ENCODE measurements at regions not wholly inside any gene's neighbourhood (a gene's known extent, or its start where the extent isn't known, plus 50 kb on each side); places are given as distances from the start of the nearest gene placed in this dataset.

DNA sequence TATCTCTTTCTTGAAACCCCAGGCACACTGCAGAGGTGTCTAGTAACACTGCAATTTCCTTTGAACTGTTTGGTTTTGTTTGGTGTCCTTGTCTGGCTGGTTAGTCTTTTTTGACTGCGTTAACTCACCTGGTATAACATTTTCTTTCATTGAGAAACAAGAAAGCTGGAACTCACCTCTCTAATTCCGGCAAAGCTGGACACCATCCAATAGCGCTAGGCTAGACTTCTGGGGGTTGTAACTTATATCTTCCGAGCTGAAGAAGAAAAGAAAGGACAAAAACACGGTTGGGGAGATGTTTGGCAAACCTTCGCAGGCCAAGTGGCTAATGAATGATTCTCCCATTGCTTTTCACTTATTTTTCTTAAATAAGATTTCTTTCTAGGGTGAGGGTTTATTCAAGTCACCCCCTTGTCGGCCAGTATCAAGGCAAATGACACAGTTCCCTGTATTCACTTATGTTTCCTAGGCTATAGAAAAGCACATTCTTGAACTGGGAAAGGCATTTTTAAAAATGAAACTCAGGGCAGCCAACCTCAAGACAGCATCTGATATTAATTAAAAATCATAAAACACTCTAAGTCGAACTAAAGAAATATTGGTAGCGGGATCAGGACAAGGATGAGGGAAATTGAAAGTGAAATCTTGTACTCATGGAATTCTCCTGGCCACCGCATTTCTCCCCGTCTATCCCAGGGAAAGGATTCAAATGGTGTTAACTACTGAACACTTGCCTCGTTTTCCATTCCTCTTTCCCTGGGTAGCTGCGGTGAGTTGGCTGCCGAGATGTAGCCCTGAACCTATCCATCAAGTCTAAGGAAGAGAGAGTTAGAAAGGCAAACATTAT is 95.9 kb upstream of the ZFHX3 start:
- Histone ChIP-seq H3K4me1 (ENCODE audit: insufficient read depth, low read length) (peaks cover 15% of the 10 kb centered on the region; the same call in 1 of the 2 replicates), H3K36me3 (ENCODE audit: insufficient read depth, low read length) (no peaks in the 10 kb centered on the region), H3K9me3 (ENCODE audit: insufficient read depth, low read depth, low read length) (no peaks in the 10 kb centered on the region), H3K27ac (ENCODE audit: low read depth, low read length) (no peak overlapping the region), H3K9ac (ENCODE audit: low read depth, low read length) (no peak overlapping the region), H3K4me3 (ENCODE audit: low read length) (no peak overlapping the region), H3K27me3 (ENCODE audit: insufficient read depth, low read length) (peaks cover 2% of the 10 kb centered on the region; the same call in 1 of the 2 replicates)
- 87% methylated on average over 13 of the region's 14 CpGs for WGBS

DNA sequence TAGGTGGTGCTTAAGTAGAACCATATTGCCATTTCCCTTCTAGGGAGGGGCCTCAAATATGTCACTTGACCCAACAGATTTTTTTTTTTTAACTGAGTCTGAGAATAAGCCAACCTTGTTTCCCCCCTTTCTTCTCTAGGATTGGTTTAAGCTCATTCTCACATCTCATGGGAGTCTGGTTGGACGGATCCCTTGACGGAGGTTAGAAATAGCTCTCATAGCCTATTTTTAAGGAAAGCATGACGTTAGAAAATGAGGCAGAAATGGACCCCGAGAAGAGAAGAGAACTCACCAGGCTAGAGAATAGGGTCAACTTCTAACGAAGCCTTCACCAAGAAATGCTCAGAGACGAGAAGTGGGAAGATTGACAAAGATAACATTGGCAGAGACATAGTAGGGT is 95.1 kb upstream of the ZFHX3 start:
- Histone ChIP-seq H3K4me1 (ENCODE audit: insufficient read depth, low read length) (peaks cover 15% of the 10 kb centered on the region; the same call in 1 of the 2 replicates), H3K27me3 (ENCODE audit: insufficient read depth, low read length) (peaks cover 2% of the 10 kb centered on the region; the same call in 1 of the 2 replicates), H3K36me3 (ENCODE audit: insufficient read depth, low read length) (no peaks in the 10 kb centered on the region), H3K9me3 (ENCODE audit: insufficient read depth, low read depth, low read length) (no peaks in the 10 kb centered on the region), H3K9ac (ENCODE audit: low read depth, low read length) (no peak overlapping the region), H3K27ac (ENCODE audit: low read depth, low read length) (no peak overlapping the region), H3K4me3 (ENCODE audit: low read length) (no peak overlapping the region)
- WGBS, result 96% methylated on average over 6 of the region's 6 CpGs

DNA sequence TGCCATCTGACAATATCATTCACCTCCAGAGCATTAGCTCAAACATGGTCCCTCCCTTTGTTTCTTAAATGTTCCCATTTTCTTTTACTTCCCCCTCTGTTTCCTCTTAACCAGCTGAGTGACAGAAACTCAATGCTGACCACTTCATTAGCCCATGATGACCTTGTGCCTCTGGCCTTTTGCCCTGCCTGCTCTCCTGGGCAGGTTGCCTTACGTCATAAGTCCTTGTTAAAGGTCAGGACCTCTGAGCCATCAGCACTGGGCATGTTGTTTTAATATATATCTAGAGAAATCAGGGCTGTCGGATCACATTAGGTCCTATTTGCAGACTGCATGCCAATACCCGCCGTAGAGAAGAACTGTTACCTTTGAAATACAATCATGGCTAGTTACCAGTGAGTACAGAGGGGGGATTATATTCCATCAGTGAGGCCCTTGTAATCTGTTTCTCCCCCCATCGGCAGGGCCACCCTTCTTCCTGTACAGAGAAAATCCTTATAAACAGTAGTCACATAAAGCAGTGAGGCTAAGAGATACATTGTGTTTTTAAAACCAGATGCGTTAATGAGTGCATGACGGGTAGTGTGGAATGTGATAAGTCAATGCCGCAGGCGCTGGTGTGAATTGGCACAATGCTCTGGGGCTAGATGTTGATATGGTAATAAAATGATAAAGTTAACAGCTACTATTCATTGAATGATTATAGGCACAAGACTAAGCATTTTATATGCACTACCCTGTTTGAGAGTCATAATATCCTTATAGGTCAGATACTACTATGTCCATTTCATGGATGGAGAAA is 94.3 kb upstream of the ZFHX3 start:
- H3K9ac ChIP-seq (ENCODE audit: low read depth, low read length), result no peak overlapping the region
- no peak overlapping the region for H3K4me3 ChIP-seq (ENCODE audit: low read length)
- no peaks in the 10 kb centered on the region for H3K36me3 ChIP-seq (ENCODE audit: insufficient read depth, low read length)
- 96% methylated on average over 9 of the region's 9 CpGs for WGBS
- H3K27ac ChIP-seq (ENCODE audit: low read depth, low read length), result no peak overlapping the region
- peaks cover 15% of the 10 kb centered on the region; the same call in 1 of the 2 replicates for H3K4me1 ChIP-seq (ENCODE audit: insufficient read depth, low read length)
- H3K27me3 ChIP-seq (ENCODE audit: insufficient read depth, low read length), result peaks cover 2% of the 10 kb centered on the region; the same call in 1 of the 2 replicates
- H3K9me3 ChIP-seq (ENCODE audit: insufficient read depth, low read depth, low read length), result no peaks in the 10 kb centered on the region

DNA sequence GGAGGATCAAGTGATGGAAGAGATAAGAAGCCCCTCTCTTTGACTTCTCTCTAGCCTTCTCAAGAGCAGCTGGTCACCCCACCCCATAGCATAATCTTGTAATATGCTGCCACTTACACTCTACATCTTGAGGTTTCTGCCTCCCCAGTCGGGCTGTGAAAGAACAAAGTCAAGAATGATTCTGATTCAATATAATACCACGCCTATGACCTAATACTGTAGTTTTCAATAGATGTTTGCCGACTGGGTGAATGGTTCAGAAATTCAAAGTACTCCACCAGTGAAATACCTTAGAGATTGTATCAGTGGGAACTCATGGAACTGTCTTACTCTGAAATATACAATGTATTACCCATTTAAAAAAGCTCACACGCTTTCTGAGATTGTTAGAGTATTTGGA is 93.0 kb upstream of the ZFHX3 start:
- Histone ChIP-seq H3K4me1 (ENCODE audit: insufficient read depth, low read length) (peaks cover 15% of the 10 kb centered on the region; the same call in 1 of the 2 replicates), H3K36me3 (ENCODE audit: insufficient read depth, low read length) (no peaks in the 10 kb centered on the region), H3K9ac (ENCODE audit: low read depth, low read length) (no peak overlapping the region), H3K27me3 (ENCODE audit: insufficient read depth, low read length) (peaks cover 2% of the 10 kb centered on the region; the same call in 1 of the 2 replicates), H3K9me3 (ENCODE audit: insufficient read depth, low read depth, low read length) (no peaks in the 10 kb centered on the region), H3K27ac (ENCODE audit: low read depth, low read length) (no peak overlapping the region), H3K4me3 (ENCODE audit: low read length) (no peak overlapping the region)
- WGBS, result 97% methylated on average over 3 of the region's 4 CpGs

DNA sequence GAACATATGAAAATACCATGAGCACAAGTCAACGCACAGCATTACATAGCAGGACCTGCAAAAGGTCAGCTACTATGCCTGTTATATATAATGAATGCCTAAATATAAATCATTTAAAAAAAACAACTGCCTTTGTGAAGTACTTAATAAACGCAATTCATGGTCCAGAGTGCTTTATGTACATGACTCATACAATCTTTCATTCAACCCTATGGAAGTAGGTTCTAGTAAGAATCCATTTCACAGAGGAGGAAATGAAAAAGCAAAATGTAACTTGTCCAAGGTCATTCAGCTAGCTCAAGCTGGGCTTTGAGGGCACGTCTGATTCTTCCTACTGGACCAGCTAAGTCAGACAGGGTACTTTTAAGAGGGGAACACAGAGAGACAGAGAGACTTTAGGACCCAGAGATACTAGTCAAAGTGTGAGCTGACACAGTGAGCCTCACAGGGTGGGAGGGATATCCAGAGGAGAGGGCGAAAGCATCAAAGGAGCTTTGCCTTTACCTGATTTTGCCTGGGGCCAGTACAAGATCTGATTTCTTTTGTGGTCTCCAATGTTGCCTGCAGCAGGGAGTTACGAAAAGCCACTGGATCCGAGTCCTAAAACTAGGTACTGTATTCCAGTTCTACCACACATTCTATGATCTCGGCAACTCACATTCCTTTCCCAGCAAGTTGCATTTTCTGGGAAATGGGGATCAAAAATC is 83.4 kb upstream of the ZFHX3 start:
- no peaks in the 10 kb centered on the region for H3K9me3 ChIP-seq (ENCODE audit: insufficient read depth, low read depth, low read length)
- H3K9ac ChIP-seq (ENCODE audit: low read depth, low read length), result no peak overlapping the region
- no peaks in the 10 kb centered on the region for H3K4me1 ChIP-seq (ENCODE audit: insufficient read depth, low read length)
- WGBS, result 83% methylated on average over 6 of the region's 7 CpGs
- no peak overlapping the region for H3K27ac ChIP-seq (ENCODE audit: low read depth, low read length)
- H3K27me3 ChIP-seq (ENCODE audit: insufficient read depth, low read length), result peaks cover 13% of the 10 kb centered on the region
- H3K36me3 ChIP-seq (ENCODE audit: insufficient read depth, low read length), result no peaks in the 10 kb centered on the region
- H3K4me3 ChIP-seq (ENCODE audit: low read length), result no peak overlapping the region

DNA sequence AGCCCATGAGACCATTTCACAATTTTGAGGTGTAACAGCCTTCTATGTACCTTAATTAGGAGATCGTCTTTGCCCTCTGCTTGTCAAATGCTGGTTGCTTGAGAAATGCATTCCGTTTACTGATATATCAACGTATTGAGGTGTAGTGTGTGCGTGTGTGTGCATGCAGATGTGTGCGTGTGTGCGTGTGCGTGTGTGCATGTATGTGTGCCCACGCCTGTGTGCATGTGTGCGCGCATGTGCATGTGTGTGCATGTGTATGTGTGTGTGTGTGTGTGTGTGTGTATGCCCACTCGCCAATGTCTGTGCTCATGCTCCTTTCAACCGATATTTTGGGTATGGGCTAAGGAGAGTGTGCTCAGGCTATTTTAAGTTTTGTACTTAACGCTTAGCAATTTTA is 81.5 kb upstream of the ZFHX3 start:
- H3K4me3 ChIP-seq (ENCODE audit: low read length), result no peak overlapping the region
- no peak overlapping the region for H3K9ac ChIP-seq (ENCODE audit: low read depth, low read length)
- H3K36me3 ChIP-seq (ENCODE audit: insufficient read depth, low read length), result no peaks in the 10 kb centered on the region
- H3K9me3 ChIP-seq (ENCODE audit: insufficient read depth, low read depth, low read length), result no peaks in the 10 kb centered on the region
- peaks cover 7% of the 10 kb centered on the region for H3K27me3 ChIP-seq (ENCODE audit: insufficient read depth, low read length)
- H3K4me1 ChIP-seq (ENCODE audit: insufficient read depth, low read length), result no peaks in the 10 kb centered on the region
- 96% methylated on average over 12 of the region's 13 CpGs for whole genome bisulfite sequencing
- H3K27ac ChIP-seq (ENCODE audit: low read depth, low read length), result no peak overlapping the region

DNA sequence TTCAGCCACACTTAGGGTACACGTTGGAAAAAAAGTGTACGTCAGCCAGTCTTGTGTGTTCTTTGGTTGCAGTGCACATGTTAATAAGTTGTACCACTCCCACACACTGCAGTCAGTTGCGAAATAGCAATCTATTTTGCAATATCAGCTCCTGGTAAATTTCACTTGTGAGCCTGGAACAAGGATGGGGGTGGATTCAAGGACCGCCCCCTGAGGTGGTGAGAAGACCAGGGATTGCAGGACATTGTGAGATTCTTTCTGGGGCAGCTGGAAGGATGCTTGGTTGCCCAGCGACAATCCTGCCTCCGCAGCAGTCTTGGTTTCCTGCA is 78.6 kb upstream of the ZFHX3 start:
- no peak overlapping the region for H3K9ac ChIP-seq (ENCODE audit: low read depth, low read length)
- H3K4me3 ChIP-seq (ENCODE audit: low read length), result no peak overlapping the region
- 94% methylated on average over 6 of the region's 6 CpGs for WGBS
- no peaks in the 10 kb centered on the region; the same call in 1 of the 2 replicates for H3K27me3 ChIP-seq (ENCODE audit: insufficient read depth, low read length)
- no peaks in the 10 kb centered on the region for H3K4me1 ChIP-seq (ENCODE audit: insufficient read depth, low read length)
- H3K27ac ChIP-seq (ENCODE audit: low read depth, low read length), result no peak overlapping the region
- H3K9me3 ChIP-seq (ENCODE audit: insufficient read depth, low read depth, low read length), result no peaks in the 10 kb centered on the region
- H3K36me3 ChIP-seq (ENCODE audit: insufficient read depth, low read length), result no peaks in the 10 kb centered on the region

DNA sequence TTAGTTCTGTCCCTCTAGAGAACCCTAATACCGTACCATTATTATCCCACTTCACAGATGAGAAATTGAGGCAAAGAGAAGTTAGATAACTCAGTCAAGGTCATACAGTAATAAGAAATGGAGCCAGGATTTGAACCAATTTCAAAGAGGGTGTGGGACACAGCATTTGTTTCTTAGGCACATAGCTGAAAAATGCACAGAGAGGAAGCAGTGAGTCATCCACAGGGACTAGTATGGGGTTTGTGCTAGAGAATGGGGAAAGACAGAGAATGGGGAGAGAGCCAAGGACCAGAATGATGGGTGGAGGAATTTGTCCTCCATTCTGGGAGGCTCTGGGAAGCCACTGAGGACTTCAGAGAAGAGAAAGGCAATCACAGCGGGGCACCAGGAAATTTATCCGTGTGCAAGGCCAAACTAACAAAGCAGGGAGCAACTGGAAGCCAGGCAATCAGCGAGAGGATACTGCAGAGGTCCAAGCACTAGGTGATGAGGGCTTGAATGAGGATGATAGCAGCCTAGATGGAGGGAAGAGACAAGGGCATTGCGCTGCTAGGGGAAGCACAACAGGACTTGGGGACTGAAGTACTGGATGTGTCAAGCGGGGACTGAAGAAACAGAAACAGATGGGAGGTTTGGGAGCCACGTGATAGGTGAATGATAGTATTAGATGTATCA is 78.1 kb upstream of the ZFHX3 start:
- no peak overlapping the region for H3K9ac ChIP-seq (ENCODE audit: low read depth, low read length)

DNA sequence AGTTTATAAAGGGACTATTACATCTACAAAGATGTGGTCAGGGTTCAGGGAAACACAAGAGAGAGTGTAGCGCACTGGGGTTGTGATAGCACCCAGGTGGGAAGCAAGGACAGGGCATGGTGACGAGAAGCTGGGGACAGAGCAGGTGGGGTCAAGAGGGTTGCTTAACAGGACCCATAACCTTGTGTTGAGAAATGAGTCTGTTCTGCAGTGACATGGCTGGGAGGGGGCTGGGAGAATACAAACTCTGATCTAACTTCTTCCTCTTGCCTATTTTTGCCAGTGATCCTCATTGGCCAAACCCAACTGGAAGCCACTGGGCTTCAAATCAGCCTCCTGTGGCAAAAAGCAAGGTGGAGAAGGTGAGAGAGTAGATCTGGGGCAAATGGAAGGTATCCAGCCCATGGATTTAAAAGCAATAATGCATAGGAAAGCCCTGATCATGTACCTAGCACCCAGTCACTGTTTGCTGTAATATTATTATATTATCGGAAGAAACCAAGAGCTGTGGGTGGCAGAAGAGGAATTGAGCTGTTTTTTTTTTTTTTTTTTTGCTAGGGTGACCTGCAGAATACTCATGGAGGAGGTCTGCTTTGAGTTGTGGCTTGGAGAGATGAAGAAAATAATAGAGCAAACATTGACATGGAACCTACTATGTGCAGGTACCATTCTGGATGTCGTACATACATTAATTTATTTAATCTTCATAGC is 76.9 kb upstream of the ZFHX3 start:
- no peaks in the 10 kb centered on the region for H3K4me1 ChIP-seq (ENCODE audit: insufficient read depth, low read length)
- H3K36me3 ChIP-seq (ENCODE audit: insufficient read depth, low read length), result no peaks in the 10 kb centered on the region
- no peak overlapping the region for H3K27ac ChIP-seq (ENCODE audit: low read depth, low read length)
- 92% methylated on average over 3 of the region's 4 CpGs for WGBS
- no peaks in the 10 kb centered on the region for H3K9me3 ChIP-seq (ENCODE audit: insufficient read depth, low read depth, low read length)
- H3K4me3 ChIP-seq (ENCODE audit: low read length), result no peak overlapping the region
- H3K27me3 ChIP-seq (ENCODE audit: insufficient read depth, low read length), result no peaks in the 10 kb centered on the region; the same call in 1 of the 2 replicates
- no peak overlapping the region for H3K9ac ChIP-seq (ENCODE audit: low read depth, low read length)

More for the DNA sequence above, 78.1 kb upstream of the ZFHX3 start:
- no peaks in the 10 kb centered on the region for H3K36me3 ChIP-seq (ENCODE audit: insufficient read depth, low read length)
- no peak overlapping the region for H3K27ac ChIP-seq (ENCODE audit: low read depth, low read length)
- 79% methylated on average over 6 of the region's 7 CpGs for WGBS
- no peaks in the 10 kb centered on the region; the same call in 1 of the 2 replicates for H3K27me3 ChIP-seq (ENCODE audit: insufficient read depth, low read length)
- no peaks in the 10 kb centered on the region for H3K9me3 ChIP-seq (ENCODE audit: insufficient read depth, low read depth, low read length)
- H3K4me3 ChIP-seq (ENCODE audit: low read length), result no peak overlapping the region
- H3K4me1 ChIP-seq (ENCODE audit: insufficient read depth, low read length), result no peaks in the 10 kb centered on the region

DNA sequence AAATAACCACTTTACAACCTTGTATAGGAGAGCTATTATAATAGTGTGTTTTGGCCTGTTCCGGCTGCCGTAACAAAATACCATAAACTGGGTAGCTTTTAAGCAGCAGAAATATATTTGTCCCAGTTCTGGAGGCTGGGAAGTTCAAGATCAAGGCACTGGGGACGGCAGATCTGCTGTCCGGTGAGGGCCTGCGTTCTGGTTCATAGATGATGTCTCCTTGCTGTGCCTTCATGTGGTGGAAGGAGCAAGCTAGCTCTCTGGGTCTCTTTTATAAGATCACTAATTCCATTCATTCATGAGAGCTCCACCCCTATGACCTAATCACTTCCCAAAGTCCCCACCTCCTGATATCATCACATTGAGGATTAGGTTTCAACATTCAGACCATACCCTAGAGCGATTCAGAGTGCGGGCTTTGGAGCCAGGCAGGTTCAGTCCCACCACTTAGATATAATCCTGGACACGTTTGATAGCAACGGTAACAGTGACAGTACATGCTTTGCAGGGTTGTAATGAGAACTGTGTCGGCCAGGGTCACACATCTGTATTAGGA is 76.2 kb upstream of the ZFHX3 start:
- H3K9ac ChIP-seq (ENCODE audit: low read depth, low read length), result no peak overlapping the region
- 94% methylated on average over 10 of the region's 10 CpGs for WGBS

More for the DNA sequence above, 76.2 kb upstream of the ZFHX3 start:
- Histone ChIP-seq H3K9me3 (ENCODE audit: insufficient read depth, low read depth, low read length) (no peaks in the 10 kb centered on the region), H3K27ac (ENCODE audit: low read depth, low read length) (no peak overlapping the region), H3K4me3 (ENCODE audit: low read length) (no peak overlapping the region), H3K36me3 (ENCODE audit: insufficient read depth, low read length) (no peaks in the 10 kb centered on the region), H3K4me1 (ENCODE audit: insufficient read depth, low read length) (no peaks in the 10 kb centered on the region), H3K27me3 (ENCODE audit: insufficient read depth, low read length) (no peaks in the 10 kb centered on the region)
